ENCODE measurements at regions not wholly inside any gene's neighbourhood (a gene's known extent, or its start where the extent isn't known, plus 50 kb on each side); places are given as distances from the start of the nearest gene placed in this dataset.
"Not testable (repeated sequence)": the region's sequence is repeated elsewhere in the genome, so short reads cannot be mapped to it uniquely, and the experiment has no call there.

GRCh38 chr12:82593901-82594396, 92.8 kb upstream of the TMTC2 start:
- no peak overlapping the region for H3K27ac ChIP-seq
- DNase-seq (ENCODE audit: low spot score): no peak
- ChIA-PET CTCF (no interaction called here), POLR2A (ENCODE audit: low non-redundant PET) (no interaction called here)
- TF ChIP-seq CTCF (conservative IDR thresholded peaks at IDR 0.05; ENCODE audit: low read depth): no peak

DNA sequence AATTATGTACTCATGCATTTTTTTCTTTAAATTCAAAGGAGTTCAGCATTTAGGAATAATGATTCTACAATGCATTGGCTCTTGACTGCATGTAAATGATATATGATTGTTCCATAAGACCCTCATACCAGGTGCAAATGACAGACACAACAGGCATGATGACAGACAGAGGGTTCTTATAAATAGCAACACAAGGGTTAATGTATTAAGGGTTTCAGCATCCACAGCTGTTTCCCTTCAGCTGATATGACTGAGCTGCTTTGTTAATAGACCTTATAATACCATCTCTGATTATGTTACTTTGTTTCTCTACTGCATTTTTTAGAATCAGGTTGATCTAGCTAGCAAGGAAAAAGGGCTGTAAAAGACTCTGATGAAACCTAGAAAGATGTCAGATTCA, 90.8 kb upstream of the TMTC2 start:
- CTCF ChIA-PET: no interaction called here
- no peak overlapping the region for H3K27ac ChIP-seq
- POLR2A ChIA-PET (ENCODE audit: low non-redundant PET): no interaction called here
- TF ChIP-seq CTCF (conservative IDR thresholded peaks at IDR 0.05; ENCODE audit: low read depth): no peak
- DNase-seq (ENCODE audit: low spot score): no peak

GRCh38 chr12:82596483-82596882, 90.2 kb upstream of the TMTC2 start:
- ChIA-PET CTCF (no interaction called here), POLR2A (ENCODE audit: low non-redundant PET) (no interaction called here)
- no peak for DNase-seq (ENCODE audit: low spot score)
- TF ChIP-seq CTCF (conservative IDR thresholded peaks at IDR 0.05; ENCODE audit: low read depth): no peak
- no peak overlapping the region for H3K27ac ChIP-seq

DNA sequence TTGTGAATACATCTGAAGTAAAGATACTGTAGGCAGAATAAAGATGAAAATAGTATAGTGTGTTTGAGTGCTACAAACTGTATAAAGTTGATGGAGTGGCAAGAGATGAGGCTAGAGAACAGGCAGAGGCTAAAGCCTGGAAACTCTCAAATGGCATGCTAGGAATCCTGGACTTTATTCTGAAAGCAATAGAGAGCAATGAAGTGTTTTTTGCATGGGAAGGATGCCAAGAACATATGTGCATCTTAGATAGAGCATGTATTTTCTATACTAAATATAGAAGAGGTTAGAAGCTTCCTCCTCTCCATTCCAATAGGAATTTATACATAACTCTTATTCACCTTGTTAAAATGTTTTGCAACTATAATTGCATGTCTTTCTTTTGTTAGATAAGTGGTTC, 86.3 kb upstream of the TMTC2 start:
- CTCF ChIA-PET: no interaction called here
- POLR2A ChIA-PET (ENCODE audit: low non-redundant PET): no interaction called here

DNA sequence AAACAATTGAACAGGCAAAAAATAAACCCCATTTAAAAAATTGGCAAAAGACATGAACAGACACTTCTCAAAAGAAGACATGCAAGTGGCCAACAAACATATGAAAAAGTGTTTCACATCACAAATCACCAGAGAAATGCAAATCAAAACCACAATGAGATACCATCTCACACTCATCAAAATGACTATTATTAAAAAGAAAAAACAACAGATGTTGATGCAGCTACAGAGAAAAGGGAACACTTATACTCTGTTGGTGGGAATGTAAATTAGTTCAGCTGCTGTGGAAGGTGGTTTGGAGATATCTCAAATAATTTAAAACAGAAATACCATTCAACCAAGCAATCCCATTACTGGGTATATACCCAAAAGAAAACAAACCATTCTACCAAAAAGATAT, 83.1 kb upstream of the TMTC2 start:
- H3K27ac ChIP-seq; CTCF ChIA-PET; DNase-seq (ENCODE audit: low spot score); POLR2A ChIA-PET (ENCODE audit: low non-redundant PET): not testable (repeated sequence)

More for the DNA sequence above, 86.3 kb upstream of the TMTC2 start:
- no peak overlapping the region for H3K27ac ChIP-seq
- DNase-seq (ENCODE audit: low spot score): no peak
- no peak for TF ChIP-seq CTCF (conservative IDR thresholded peaks at IDR 0.05; ENCODE audit: low read depth)

- no peak for TF ChIP-seq CTCF (conservative IDR thresholded peaks at IDR 0.05; ENCODE audit: low read depth)
- ChIA-PET POLR2A (ENCODE audit: low non-redundant PET) (no interaction called here), CTCF (interaction anchor here (0.6 kb wide), 1 partner anchor 1605 kb away, joined by 5 read pairs; no protein-coding TSS in a partner anchor)
- H3K27ac ChIP-seq: no peak overlapping the region
- DNase-seq (ENCODE audit: low spot score): no peak
Measured at GRCh38 chr12:82605115-82605514, 81.6 kb upstream of the TMTC2 start.

GRCh38 chr12:82608706-82609105, 78.0 kb upstream of the TMTC2 start:
- TF ChIP-seq CTCF (conservative IDR thresholded peaks at IDR 0.05; ENCODE audit: low read depth): no peak
- no peak overlapping the region for H3K27ac ChIP-seq
- CTCF ChIA-PET: interaction anchor here (0.6 kb wide), 1 partner anchor 1377 kb away, joined by 5 read pairs; no protein-coding TSS in a partner anchor
- POLR2A ChIA-PET (ENCODE audit: low non-redundant PET): no interaction called here
- DNase-seq (ENCODE audit: low spot score): peak; percentile 13
